ENCODE measurements at regions not wholly inside any gene's neighbourhood (a gene's known extent, or its start where the extent isn't known, plus 50 kb on each side); places are given as distances from the start of the nearest gene placed in this dataset.

- TF ChIP-seq REST (IDR thresholded peaks at IDR 0.05; ENCODE audit: insufficient replicate concordance, low read depth), result no peak
- TF ChIP-seq CTCF (IDR thresholded peaks at IDR 0.05; ENCODE audit: insufficient read depth, low read length), result no peak
- TF ChIP-seq POLR2AphosphoS5 (IDR thresholded peaks at IDR 0.05; ENCODE audit: low read depth), result no peak
Observed at GRCh38 chr14:53461858-53462257, 308.7 kb upstream of the DDHD1 start.

All from HL-60 (cell line).